IMR-90 (cell line): ENCODE measurements at regions not wholly inside any gene's neighbourhood (a gene's known extent, or its start where the extent isn't known, plus 50 kb on each side); places are given as distances from the start of the nearest gene placed in this dataset.

Source experiments
- ELK1 ChIP-seq: fragments of 150-350 bp; IDR thresholded peaks from 2 replicates; pipeline ENCODE4 v1.6.1; 2016; ENCODE audit warnings: low read depth, mild to moderate bottlenecking, low read length, moderate library complexity, borderline replicate concordance
- POLR2A ChIP-seq: IDR thresholded peaks from 2 replicates; pipeline ENCODE4 v1.6.1; 2012; ENCODE audit warnings: mild to moderate bottlenecking, low read depth, low read length
- RAD21 ChIP-seq: IDR thresholded peaks from 2 replicates; pipeline ENCODE4 v1.6.1; 2012; ENCODE audit warnings: low read length, improper control_type of control experiment

GRCh38 chr17:72388765-72389473, 268.1 kb downstream of the SOX9 start (continued):
- TF ChIP-seq ELK1 (no peak), POLR2A (no peak), RAD21 (0 out of 2 replicates have a peak, but pooled peaks have one; percentile 22)
